ENCODE measurements at regions not wholly inside any gene's neighbourhood (a gene's known extent, or its start where the extent isn't known, plus 50 kb on each side); places are given as distances from the start of the nearest gene placed in this dataset.

DNA sequence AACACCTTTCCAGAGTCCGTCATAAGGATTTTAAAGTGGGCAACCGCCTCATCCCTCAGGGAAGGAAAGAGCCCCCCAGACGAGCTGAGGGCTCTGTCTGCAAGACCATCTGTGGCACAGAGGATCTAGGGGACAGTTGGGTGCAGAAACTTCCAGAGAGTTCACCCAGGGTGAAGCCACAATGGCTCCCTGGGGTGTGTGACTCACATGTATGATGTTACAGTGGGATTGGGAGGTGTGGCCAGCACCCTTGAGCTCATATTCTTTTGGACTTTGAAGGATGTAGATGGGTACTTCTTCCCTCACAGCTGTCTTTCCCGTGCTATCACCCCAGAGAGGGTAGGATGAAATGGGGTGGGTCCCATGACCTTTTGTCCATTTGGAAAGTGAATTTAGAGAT is 95.5 kb downstream of the NCR2 start:
- ATAC-seq (peak; percentile 36), DNase-seq (ENCODE audit: low read depth, low spot score) (peak; percentile 39)
- Histone ChIP-seq H2AFZ (ENCODE audit: low read depth, low read length, poor library complexity, severe bottlenecking) (peak overlapping the region; percentile 41), H3K27me3 (ENCODE audit: insufficient read depth, low read length) (no peaks in the 10 kb centered on the region), H3K4me3 (replicated peaks in 1 of 2; ENCODE audit: low read depth in 1 of 2, low read length in 2 of 2) (no peak overlapping the region), H3K9me2 (ENCODE audit: insufficient read depth) (no peaks in the 10 kb centered on the region), H3K9ac (ENCODE audit: low read length) (no peak overlapping the region), H3K4me2 (ENCODE audit: low read length) (peak overlapping the region; percentile 65), H4K20me1 (ENCODE audit: insufficient read depth) (no peaks in the 10 kb centered on the region), H3K9me3 (ENCODE audit: control insufficient read depth in 1 of 2, insufficient read depth in 1 of 2, low read depth in 1 of 2, low read length in 2 of 2) (no peaks in the 10 kb centered on the region), H3K36me3 (ENCODE audit: control insufficient read depth in 1 of 2, insufficient read depth in 2 of 2, low read length in 2 of 2) (no peaks in the 10 kb centered on the region), H3K79me2 (ENCODE audit: insufficient read depth, low read length) (no peaks in the 10 kb centered on the region), H3K4me1 (ENCODE audit: control insufficient read depth in 1 of 2, insufficient read depth in 2 of 2, low read length in 2 of 2) (peaks cover 36 to 53% of the 10 kb centered on the region in 2 experiments), H3K27ac (ENCODE audit: low read depth, low read length) (peak overlapping the region; percentile 30; the same call in 1 of the 2 replicates)
- CTCF ChIA-PET, result no interaction called here
- no TSS peak for BruUV-seq (replicated peaks)
- TF ChIP-seq, protein P1, sequence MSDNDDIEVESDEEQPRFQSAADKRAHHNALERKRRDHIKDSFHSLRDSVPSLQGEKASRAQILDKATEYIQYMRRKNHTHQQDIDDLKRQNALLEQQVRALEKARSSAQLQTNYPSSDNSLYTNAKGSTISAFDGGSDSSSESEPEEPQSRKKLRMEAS (IDR thresholded peaks at IDR 0.05), result 0 out of 2 replicates have a peak, but pooled peaks have one; percentile 18
- peak; percentile 25; the same call in 1 of the 2 replicates for TF ChIP-seq POLR2AphosphoS5 (IDR thresholded peaks at IDR 0.05; ENCODE audit: low read depth, low read length)
- peak; percentile 59 for TF ChIP-seq FOSL1 (IDR thresholded peaks at IDR 0.05; ENCODE audit: low read depth)
- TF ChIP-seq JUND (IDR thresholded peaks at IDR 0.05), result no peak
- POLR2A ChIA-PET, result interaction anchor here (0.6 kb wide), 1 partner anchor 14 kb away, joined by 3 read pairs; no protein-coding TSS in a partner anchor
- RAD21 ChIA-PET (ENCODE audit: low non-redundant PET in 1 of 2, low total read pairs in 2 of 2, uncharacterized antibody in 2 of 2, unreplicated experiment in 2 of 2), result no interaction called here
- intact Hi-C loops (cut with micrococcal nuclease), result no loop called here

DNA sequence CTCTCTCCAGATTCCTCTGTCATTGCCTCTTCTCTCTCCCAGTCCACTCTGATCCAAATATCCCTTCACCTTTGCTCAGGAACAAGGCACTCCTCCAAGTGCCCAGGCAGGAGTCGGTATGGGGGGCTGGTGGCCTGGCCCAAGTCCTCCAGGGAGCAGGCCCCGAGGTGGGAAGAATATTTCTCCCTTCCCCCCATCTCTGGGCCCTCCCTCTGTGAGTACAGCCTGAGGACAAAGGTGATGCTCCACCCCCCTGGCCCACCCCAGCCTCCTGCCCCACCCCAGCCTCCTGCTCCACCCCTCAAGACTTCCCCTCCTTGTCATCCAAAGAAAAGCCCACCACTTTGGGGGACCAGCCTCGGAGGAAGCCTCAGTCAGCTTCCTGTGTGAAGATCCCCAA is 96.9 kb downstream of the NCR2 start:
- no peak overlapping the region for H2AFZ ChIP-seq (ENCODE audit: low read depth, low read length, poor library complexity, severe bottlenecking)
- H3K36me3 ChIP-seq (ENCODE audit: control insufficient read depth in 1 of 2, insufficient read depth in 2 of 2, low read length in 2 of 2), result no peaks in the 10 kb centered on the region
- ATAC-seq (no peak), DNase-seq (ENCODE audit: low read depth, low spot score) (no peak)
- no peak overlapping the region for H3K27ac ChIP-seq (ENCODE audit: low read depth, low read length)
- H3K9me3 ChIP-seq (ENCODE audit: control insufficient read depth in 1 of 2, insufficient read depth in 1 of 2, low read depth in 1 of 2, low read length in 2 of 2), result no peaks in the 10 kb centered on the region
- H4K20me1 ChIP-seq (ENCODE audit: insufficient read depth), result no peaks in the 10 kb centered on the region
- H3K9ac ChIP-seq (ENCODE audit: low read length), result no peak overlapping the region
- intact Hi-C loops (cut with micrococcal nuclease), result no loop called here
- no peaks in the 10 kb centered on the region for H3K27me3 ChIP-seq (ENCODE audit: insufficient read depth, low read length)
- H3K4me3 ChIP-seq (replicated peaks in 1 of 2; ENCODE audit: low read depth in 1 of 2, low read length in 2 of 2), result no peak overlapping the region
- ChIA-PET CTCF (no interaction called here), POLR2A (no interaction called here), RAD21 (ENCODE audit: low non-redundant PET in 1 of 2, low total read pairs in 2 of 2, uncharacterized antibody in 2 of 2, unreplicated experiment in 2 of 2) (no interaction called here)
- H3K4me2 ChIP-seq (ENCODE audit: low read length), result no peak overlapping the region
- no peaks in the 10 kb centered on the region for H3K9me2 ChIP-seq (ENCODE audit: insufficient read depth)
- no TSS peak for BruUV-seq (replicated peaks)
- no peaks in the 10 kb centered on the region for H3K79me2 ChIP-seq (ENCODE audit: insufficient read depth, low read length)
- peaks cover 32 to 50% of the 10 kb centered on the region in 2 experiments for H3K4me1 ChIP-seq (ENCODE audit: control insufficient read depth in 1 of 2, insufficient read depth in 2 of 2, low read length in 2 of 2)
- TF ChIP-seq TCF7L2 (IDR thresholded peaks at IDR 0.05; ENCODE audit: borderline replicate concordance, extremely low read depth, insufficient read depth, insufficient read length), result no peak
- no peak for TF ChIP-seq SIN3A (IDR thresholded peaks at IDR 0.05; ENCODE audit: low read depth)
- TF ChIP-seq, protein P2, sequence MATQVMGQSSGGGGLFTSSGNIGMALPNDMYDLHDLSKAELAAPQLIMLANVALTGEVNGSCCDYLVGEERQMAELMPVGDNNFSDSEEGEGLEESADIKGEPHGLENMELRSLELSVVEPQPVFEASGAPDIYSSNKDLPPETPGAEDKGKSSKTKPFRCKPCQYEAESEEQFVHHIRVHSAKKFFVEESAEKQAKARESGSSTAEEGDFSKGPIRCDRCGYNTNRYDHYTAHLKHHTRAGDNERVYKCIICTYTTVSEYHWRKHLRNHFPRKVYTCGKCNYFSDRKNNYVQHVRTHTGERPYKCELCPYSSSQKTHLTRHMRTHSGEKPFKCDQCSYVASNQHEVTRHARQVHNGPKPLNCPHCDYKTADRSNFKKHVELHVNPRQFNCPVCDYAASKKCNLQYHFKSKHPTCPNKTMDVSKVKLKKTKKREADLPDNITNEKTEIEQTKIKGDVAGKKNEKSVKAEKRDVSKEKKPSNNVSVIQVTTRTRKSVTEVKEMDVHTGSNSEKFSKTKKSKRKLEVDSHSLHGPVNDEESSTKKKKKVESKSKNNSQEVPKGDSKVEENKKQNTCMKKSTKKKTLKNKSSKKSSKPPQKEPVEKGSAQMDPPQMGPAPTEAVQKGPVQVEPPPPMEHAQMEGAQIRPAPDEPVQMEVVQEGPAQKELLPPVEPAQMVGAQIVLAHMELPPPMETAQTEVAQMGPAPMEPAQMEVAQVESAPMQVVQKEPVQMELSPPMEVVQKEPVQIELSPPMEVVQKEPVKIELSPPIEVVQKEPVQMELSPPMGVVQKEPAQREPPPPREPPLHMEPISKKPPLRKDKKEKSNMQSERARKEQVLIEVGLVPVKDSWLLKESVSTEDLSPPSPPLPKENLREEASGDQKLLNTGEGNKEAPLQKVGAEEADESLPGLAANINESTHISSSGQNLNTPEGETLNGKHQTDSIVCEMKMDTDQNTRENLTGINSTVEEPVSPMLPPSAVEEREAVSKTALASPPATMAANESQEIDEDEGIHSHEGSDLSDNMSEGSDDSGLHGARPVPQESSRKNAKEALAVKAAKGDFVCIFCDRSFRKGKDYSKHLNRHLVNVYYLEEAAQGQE (IDR thresholded peaks at IDR 0.05; ENCODE audit: low read depth), result no peak
- TF ChIP-seq EZH2phosphoT487 (IDR thresholded peaks at IDR 0.05; ENCODE audit: borderline replicate concordance), result no peak
- TF ChIP-seq, protein P1 (IDR thresholded peaks at IDR 0.05), result no peak
- no peak for TF ChIP-seq SP1 (IDR thresholded peaks at IDR 0.05; ENCODE audit: low read depth)
- TF ChIP-seq, protein P3, sequence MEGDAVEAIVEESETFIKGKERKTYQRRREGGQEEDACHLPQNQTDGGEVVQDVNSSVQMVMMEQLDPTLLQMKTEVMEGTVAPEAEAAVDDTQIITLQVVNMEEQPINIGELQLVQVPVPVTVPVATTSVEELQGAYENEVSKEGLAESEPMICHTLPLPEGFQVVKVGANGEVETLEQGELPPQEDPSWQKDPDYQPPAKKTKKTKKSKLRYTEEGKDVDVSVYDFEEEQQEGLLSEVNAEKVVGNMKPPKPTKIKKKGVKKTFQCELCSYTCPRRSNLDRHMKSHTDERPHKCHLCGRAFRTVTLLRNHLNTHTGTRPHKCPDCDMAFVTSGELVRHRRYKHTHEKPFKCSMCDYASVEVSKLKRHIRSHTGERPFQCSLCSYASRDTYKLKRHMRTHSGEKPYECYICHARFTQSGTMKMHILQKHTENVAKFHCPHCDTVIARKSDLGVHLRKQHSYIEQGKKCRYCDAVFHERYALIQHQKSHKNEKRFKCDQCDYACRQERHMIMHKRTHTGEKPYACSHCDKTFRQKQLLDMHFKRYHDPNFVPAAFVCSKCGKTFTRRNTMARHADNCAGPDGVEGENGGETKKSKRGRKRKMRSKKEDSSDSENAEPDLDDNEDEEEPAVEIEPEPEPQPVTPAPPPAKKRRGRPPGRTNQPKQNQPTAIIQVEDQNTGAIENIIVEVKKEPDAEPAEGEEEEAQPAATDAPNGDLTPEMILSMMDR (IDR thresholded peaks at IDR 0.05 in 2 of 3, conservative IDR thresholded peaks at IDR 0.05 in 1 of 3; ENCODE audit: borderline replicate concordance in 1 of 3, insufficient read depth in 1 of 3, low read depth in 2 of 3, low read length in 2 of 3), result no peak
- no peak for TF ChIP-seq POLR2AphosphoS5 (IDR thresholded peaks at IDR 0.05; ENCODE audit: low read depth, low read length)
- TF ChIP-seq RAD21 (IDR thresholded peaks at IDR 0.05; ENCODE audit: low read depth), result no peak
- TF ChIP-seq EGR1 (IDR thresholded peaks at IDR 0.05; ENCODE audit: low read depth), result no peak
- TF ChIP-seq YY1 (IDR thresholded peaks at IDR 0.05; ENCODE audit: extremely low read depth, insufficient replicate concordance, low read depth, low read length), result no peak

All from HCT116 (cell line).